Tibial artery (tissue), 4 donors: ENCODE measurements at regions not wholly inside any gene's neighbourhood (a gene's known extent, or its start where the extent isn't known, plus 50 kb on each side); places are given as distances from the start of the nearest gene placed in this dataset.

Experiments
- DNase-seq, 2 donors: peaks; one replicate each; pipeline ENCODE4 v3.0.0-alpha.2; 2019
- H3K27ac ChIP-seq, 2 donors: fragments of 200-600 bp; sonication (generic) in 1 of 2; 1 replicate in 1 of 2; 2 replicates in 1 of 2; pipeline ENCODE4 v1.5.1; 2018 to 2019; ENCODE audit warnings: mild to moderate bottlenecking in 1 of 2
- H3K27me3 ChIP-seq, 2 donors: fragments of 200-600 bp; sonication (generic) in 1 of 2; one replicate each; pipeline versions ENCODE4 v1.5.1 to v1.6.0; 2016 to 2019
- H3K36me3 ChIP-seq, 3 donors: fragments of 200-600 bp; sonication (generic) in 2 of 3; one replicate each; pipeline ENCODE4 v1.5.1; 2016 to 2019; ENCODE audit warnings: mild to moderate bottlenecking in 2 of 3
- H3K4me1 ChIP-seq, 4 donors: fragments of 200-600 bp; sonication (generic) in 2 of 4; 1 replicate in 3 of 4; 2 replicates in 1 of 4; pipeline ENCODE4 v1.5.1; 2016 to 2019
- H3K4me3 ChIP-seq, 2 donors: fragments of 200-600 bp; sonication (generic) in 1 of 2; 1 replicate in 1 of 2; 2 replicates in 1 of 2; pipeline ENCODE4 v1.5.1; 2018 to 2019; ENCODE audit warnings: mild to moderate bottlenecking in 2 of 2
- H3K9me3 ChIP-seq, 3 donors: fragments of 200-600 bp; sonication (generic) in 1 of 3; one replicate each; pipeline ENCODE4 v1.5.1; 2016 to 2019
- intact Hi-C: fragments of 100-400 bp; cut with DNase I; formaldehyde crosslinking; loops from one replicate; pipeline ENCODE4 v1.15.0; 2023; ENCODE audit warnings: low total_unique reads
- TF ChIP-seq, protein P1 (sequence below), 2 experiments: fragments of 200-600 bp in 1 of 2; fragments of 450-650 bp in 1 of 2; IDR thresholded peaks; one replicate each; pipeline ENCODE4 v1.5.1; 2017 to 2019; ENCODE audit warnings: antibody characterized with exemption in 2 of 2, mild to moderate bottlenecking in 1 of 2, moderate library complexity in 1 of 2

DNA sequence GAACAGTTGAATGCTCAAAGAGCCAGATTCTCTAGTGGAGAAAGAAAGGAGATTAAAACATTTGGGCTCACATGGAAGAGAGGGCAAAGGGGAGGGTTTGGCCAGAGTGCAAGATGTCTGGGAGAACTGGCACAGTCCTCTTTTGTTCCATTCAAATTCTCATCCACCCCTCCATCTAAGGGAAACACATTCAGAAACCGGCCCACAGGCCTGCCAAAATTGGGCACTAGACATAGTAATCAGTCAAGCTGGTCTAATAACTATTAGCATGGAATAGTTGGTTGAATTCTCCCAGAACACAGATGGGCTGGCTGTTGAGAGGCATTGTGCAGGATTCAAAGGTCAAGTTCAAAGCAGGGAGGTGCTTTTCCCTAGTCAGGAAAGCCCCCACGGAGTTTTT is 341.4 kb upstream of the IRAK1BP1 start:
- TF ChIP-seq, protein P1, sequence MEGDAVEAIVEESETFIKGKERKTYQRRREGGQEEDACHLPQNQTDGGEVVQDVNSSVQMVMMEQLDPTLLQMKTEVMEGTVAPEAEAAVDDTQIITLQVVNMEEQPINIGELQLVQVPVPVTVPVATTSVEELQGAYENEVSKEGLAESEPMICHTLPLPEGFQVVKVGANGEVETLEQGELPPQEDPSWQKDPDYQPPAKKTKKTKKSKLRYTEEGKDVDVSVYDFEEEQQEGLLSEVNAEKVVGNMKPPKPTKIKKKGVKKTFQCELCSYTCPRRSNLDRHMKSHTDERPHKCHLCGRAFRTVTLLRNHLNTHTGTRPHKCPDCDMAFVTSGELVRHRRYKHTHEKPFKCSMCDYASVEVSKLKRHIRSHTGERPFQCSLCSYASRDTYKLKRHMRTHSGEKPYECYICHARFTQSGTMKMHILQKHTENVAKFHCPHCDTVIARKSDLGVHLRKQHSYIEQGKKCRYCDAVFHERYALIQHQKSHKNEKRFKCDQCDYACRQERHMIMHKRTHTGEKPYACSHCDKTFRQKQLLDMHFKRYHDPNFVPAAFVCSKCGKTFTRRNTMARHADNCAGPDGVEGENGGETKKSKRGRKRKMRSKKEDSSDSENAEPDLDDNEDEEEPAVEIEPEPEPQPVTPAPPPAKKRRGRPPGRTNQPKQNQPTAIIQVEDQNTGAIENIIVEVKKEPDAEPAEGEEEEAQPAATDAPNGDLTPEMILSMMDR (IDR thresholded peaks at IDR 0.05) = no peak
- Histone ChIP-seq H3K9me3 (no peaks in the 10 kb centered on the region), H3K27ac (no peak overlapping the region), H3K27me3 (no peaks in the 10 kb centered on the region), H3K4me1 (no peaks in the 10 kb centered on the region), H3K36me3 (no peaks in the 10 kb centered on the region), H3K4me3 (no peak overlapping the region)
- intact Hi-C loops = no loop called here
- DNase-seq = no peak

DNA sequence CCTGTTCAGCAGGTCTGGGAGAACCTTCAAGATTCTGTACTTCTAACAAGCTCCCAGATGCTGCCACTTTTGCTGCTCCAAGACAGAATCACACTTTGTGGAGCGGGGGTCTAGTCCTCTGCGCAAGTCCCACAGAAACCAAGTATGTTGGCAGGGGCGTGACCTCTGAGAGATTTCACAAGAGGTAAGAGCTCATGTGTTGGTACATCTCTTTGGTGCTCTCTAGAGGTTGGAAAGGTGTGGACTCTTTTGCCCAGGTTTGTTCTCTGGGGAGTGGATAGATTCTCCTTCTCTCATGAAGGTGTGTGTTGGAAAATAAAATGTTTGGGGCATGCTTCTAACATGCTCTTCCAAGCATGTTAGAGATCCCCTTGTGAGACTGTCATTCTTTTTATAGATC is 340.9 kb upstream of the IRAK1BP1 start:
- no peak overlapping the region for H3K4me3 ChIP-seq
- DNase-seq = no peak
- H3K4me1 ChIP-seq = no peaks in the 10 kb centered on the region
- TF ChIP-seq, protein P1 (IDR thresholded peaks at IDR 0.05) = no peak
- no peaks in the 10 kb centered on the region for H3K27me3 ChIP-seq
- no peak overlapping the region for H3K27ac ChIP-seq
- intact Hi-C loops = no loop called here
- no peaks in the 10 kb centered on the region for H3K36me3 ChIP-seq
- H3K9me3 ChIP-seq = no peaks in the 10 kb centered on the region

DNA sequence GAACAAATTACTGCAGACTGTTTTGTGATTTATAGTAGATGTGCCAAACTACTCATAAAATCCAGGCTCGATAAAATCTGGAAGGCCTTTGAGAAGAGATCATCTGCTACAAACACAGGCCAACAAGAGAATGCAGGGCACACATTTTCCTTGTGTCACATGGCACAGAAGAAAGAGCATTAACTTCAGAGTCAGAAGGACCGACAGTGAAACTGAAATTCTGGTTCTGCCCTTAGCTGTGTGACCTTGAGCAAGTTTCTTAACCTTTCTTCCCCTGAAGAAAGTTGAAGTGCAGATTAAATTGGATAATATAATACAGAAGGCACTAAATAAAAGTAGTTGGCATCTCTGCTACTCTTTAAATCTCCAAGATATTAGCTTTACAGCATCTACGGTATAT is 338.4 kb upstream of the IRAK1BP1 start:
- intact Hi-C loops = no loop called here

DNA sequence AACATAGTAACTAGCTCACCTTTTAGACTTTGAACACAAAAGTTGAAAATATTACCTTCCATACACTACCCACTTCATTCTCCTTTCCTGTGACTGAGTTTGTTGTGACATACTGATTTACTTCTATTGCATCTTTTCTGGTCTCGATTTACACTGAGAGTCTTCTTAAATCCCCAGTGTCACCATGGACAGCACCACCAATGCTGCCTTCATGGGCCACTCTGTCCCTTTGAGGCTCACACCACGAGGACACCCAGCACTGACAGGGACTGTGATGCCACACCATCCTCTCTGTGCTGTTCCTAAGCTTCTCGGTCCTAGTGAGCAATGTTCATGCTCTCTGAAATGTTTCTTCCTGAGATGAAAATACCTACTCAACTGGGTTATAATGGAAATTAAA is 337.1 kb upstream of the IRAK1BP1 start:
- no peaks in the 10 kb centered on the region for H3K27me3 ChIP-seq
- no peak for DNase-seq
- H3K9me3 ChIP-seq = no peaks in the 10 kb centered on the region
- H3K4me3 ChIP-seq = no peak overlapping the region
- no peaks in the 10 kb centered on the region for H3K36me3 ChIP-seq
- TF ChIP-seq, protein P1 (IDR thresholded peaks at IDR 0.05) = no peak
- intact Hi-C loops = no loop called here
- no peaks in the 10 kb centered on the region for H3K4me1 ChIP-seq
- no peak overlapping the region for H3K27ac ChIP-seq

More for the DNA sequence above, 338.4 kb upstream of the IRAK1BP1 start:
- Histone ChIP-seq H3K4me1 (no peaks in the 10 kb centered on the region), H3K9me3 (no peaks in the 10 kb centered on the region), H3K4me3 (no peak overlapping the region), H3K27ac (no peak overlapping the region), H3K27me3 (no peaks in the 10 kb centered on the region), H3K36me3 (no peaks in the 10 kb centered on the region)
- TF ChIP-seq, protein P1 (IDR thresholded peaks at IDR 0.05) = no peak
- no peak for DNase-seq

DNA sequence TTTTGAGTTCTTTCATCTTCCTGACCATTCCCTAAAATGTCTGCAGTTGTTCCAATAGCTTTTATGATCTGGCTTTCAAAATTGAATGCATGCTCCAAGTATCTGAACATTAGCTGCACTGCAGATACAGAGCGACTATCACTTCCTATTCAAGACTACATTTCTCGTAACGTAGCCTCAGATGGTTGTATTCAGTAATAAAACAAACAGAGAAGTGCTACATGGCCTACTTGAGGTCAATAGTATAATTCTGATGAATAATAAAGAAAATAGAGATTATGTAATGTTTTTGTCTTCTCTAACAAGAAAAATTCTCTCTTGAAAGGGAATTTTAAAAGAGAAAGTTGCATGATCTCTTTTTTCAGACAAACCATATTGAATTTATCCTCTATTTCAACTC is 333.9 kb upstream of the IRAK1BP1 start:
- Histone ChIP-seq H3K27ac (no peak overlapping the region), H3K9me3 (no peaks in the 10 kb centered on the region), H3K4me3 (no peak overlapping the region), H3K36me3 (no peaks in the 10 kb centered on the region), H3K27me3 (no peaks in the 10 kb centered on the region), H3K4me1 (no peaks in the 10 kb centered on the region)
- DNase-seq = no peak
- TF ChIP-seq, protein P1 (IDR thresholded peaks at IDR 0.05) = no peak
- intact Hi-C loops = no loop called here

DNA sequence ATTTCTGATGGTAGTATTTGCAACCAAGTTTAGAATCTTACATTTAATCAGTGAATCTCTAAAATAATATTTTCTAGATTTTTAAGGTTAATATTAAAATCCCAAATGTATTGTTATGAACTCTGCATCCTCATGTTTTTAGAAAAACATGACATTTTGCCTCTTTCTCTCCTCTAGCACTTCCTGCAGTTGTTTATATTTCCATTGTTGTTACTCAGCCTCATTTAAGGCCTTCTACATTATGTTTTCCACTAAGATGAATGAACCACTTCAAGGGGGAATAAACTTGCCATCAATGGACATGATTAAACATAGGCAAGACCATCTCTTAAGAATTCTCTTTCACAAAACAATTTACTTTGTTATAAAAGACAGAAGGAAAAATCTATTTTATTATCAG is 333.5 kb upstream of the IRAK1BP1 start:
- Histone ChIP-seq H3K4me3 (no peak overlapping the region), H3K9me3 (no peaks in the 10 kb centered on the region), H3K27ac (no peak overlapping the region), H3K36me3 (no peaks in the 10 kb centered on the region), H3K4me1 (no peaks in the 10 kb centered on the region), H3K27me3 (no peaks in the 10 kb centered on the region)
- TF ChIP-seq, protein P1 (IDR thresholded peaks at IDR 0.05) = no peak
- DNase-seq = no peak
- intact Hi-C loops = no loop called here
